HepG2 (cell line): ENCODE measurements at regions not wholly inside any gene's neighbourhood (a gene's known extent, or its start where the extent isn't known, plus 50 kb on each side); places are given as distances from the start of the nearest gene placed in this dataset.

Source experiments
- ATAC-seq: fragments of 200-7000 bp; cut with Tn5 transposase; 3 replicates; pipeline ENCODE4 v1.9.1; 2020; ENCODE audit warnings: mild to moderate bottlenecking, moderate library complexity
- BruUV-seq: library from RNA; stranded (reverse); fragments of 400-500 nt; replicated peaks from 2 replicates; lab custom pipeline; 2021; lab: Mats Ljungman, UMichigan
- CTCF ChIA-PET: fragments of 300-600 bp; formaldehyde crosslinking; extraction: SDS; loops from one replicate; lab custom pipeline; 2021; ENCODE audit warnings: low total read pairs, inconsistent platforms, low intra/inter-chr PET ratio; lab: Yijun Ruan, JAX
- POLR2A ChIA-PET: fragments of 350-600 bp; sonication (Branson Sonifier 250); formaldehyde crosslinking; loops from one replicate; lab custom pipeline; 2020; ENCODE audit warnings: antibody characterized with exemption, inconsistent platforms; lab: Yijun Ruan, JAX
- DNase-seq: peaks from one replicate; pipeline ENCODE4 v3.0.0-alpha.2; 2015; ENCODE audit warnings: low spot score
- FAIRE-seq: peaks from 3 replicates; lab custom pipeline; 2011; peaks lifted over from hg19 to GRCh38; lab: Jason Lieb, UNC
- H2AFZ ChIP-seq: one replicate; pipeline ENCODE4 v1.6.1; 2011; ENCODE audit warnings: low read length, inconsistent platforms
- H3K27ac ChIP-seq: fragments of 300-600 bp; 3 replicates; pipeline ENCODE4 v1.8.0; 2011; ENCODE audit warnings: mixed run types, mild to moderate bottlenecking, mixed read lengths, low read length, inconsistent platforms; ENCODE audit not compliant: insufficient read depth; ENCODE audit errors: extremely low read length
- H3K27me3 ChIP-seq, 2 experiments: fragments of 200-600 bp in 1 of 2; 2 replicates in 1 of 2; 3 replicates in 1 of 2; pipeline versions ENCODE4 v1.6.0 to v1.8.0; 2011; ENCODE audit warnings: low read length in 2 of 2, mild to moderate bottlenecking in 2 of 2, moderate library complexity in 2 of 2, inconsistent platforms in 1 of 2; ENCODE audit not compliant: insufficient read depth in 2 of 2, control insufficient read depth in 1 of 2
- H3K36me3 ChIP-seq, 2 experiments: fragments of 200-600 bp in 1 of 2; replicated peaks in 1 of 2; 2 replicates in 1 of 2; 3 replicates in 1 of 2; pipeline versions ENCODE4 v1.5.1 to v1.8.0; 2011; ENCODE audit warnings: low read length in 2 of 2, inconsistent platforms in 1 of 2; ENCODE audit not compliant: insufficient read depth in 2 of 2, control insufficient read depth in 1 of 2
- H3K4me1 ChIP-seq: 2 replicates; pipeline ENCODE4 v1.5.1; 2012; ENCODE audit warnings: low read length, inconsistent platforms; ENCODE audit not compliant: insufficient read depth
- H3K4me2 ChIP-seq: 2 replicates; pipeline ENCODE4 v1.6.0; 2011; ENCODE audit warnings: low read depth, low read length, inconsistent platforms
- H3K4me3 ChIP-seq, 3 experiments: fragments of 200-600 bp in 1 of 3; sonication (generic), shearing (Covaris generic) in 1 of 3; replicated peaks in 1 of 3; 2 replicates each; pipeline ENCODE4 v1.5.1; 2011 to 2016; ENCODE audit warnings: low read length in 3 of 3, inconsistent platforms in 2 of 3, low read depth in 2 of 3, mild to moderate bottlenecking in 2 of 3, control low read depth in 1 of 3, mixed read lengths in 1 of 3; ENCODE audit not compliant: insufficient read depth in 1 of 3
- H3K79me2 ChIP-seq: one replicate; pipeline ENCODE4 v1.6.1; 2011; ENCODE audit warnings: low read length, inconsistent platforms; ENCODE audit not compliant: insufficient read depth
- H3K9ac ChIP-seq: 2 replicates; pipeline ENCODE4 v1.6.0; 2011; ENCODE audit warnings: mild to moderate bottlenecking, low read depth, low read length, inconsistent platforms; ENCODE audit not compliant: insufficient read depth
- H3K9me3 ChIP-seq: 2 replicates; pipeline ENCODE4 v1.5.1; 2012; ENCODE audit warnings: mild to moderate bottlenecking, low read length
- H4K20me1 ChIP-seq: 2 replicates; pipeline ENCODE4 v1.6.0; 2011; ENCODE audit warnings: inconsistent platforms, mild to moderate bottlenecking, low read length, moderate library complexity; ENCODE audit not compliant: insufficient read depth
- CC2D1A ChIP-seq: sonication (generic); formaldehyde crosslinking; IDR thresholded peaks from 2 replicates; pipeline ENCODE4 v1.8.1; 2023; ENCODE audit warnings: mild to moderate bottlenecking, missing genetic modification reagents
- CEBPB ChIP-seq: IDR thresholded peaks from 2 replicates; pipeline ENCODE4 v1.6.1; 2011; ENCODE audit warnings: low read depth, low read length, improper control_type of control experiment, borderline replicate concordance
- HMGA1 ChIP-seq: sonication (generic); formaldehyde crosslinking; conservative IDR thresholded peaks from 2 replicates; pipeline ENCODE4 v1.4.0; 2020; ENCODE audit warnings: missing genetic modification reagents
- REST ChIP-seq, 2 experiments: IDR thresholded peaks; 2 replicates each; pipeline ENCODE4 v1.6.1; 2011 to 2012; ENCODE audit warnings: low read length in 2 of 2, borderline replicate concordance in 1 of 2, low read depth in 1 of 2, mild to moderate bottlenecking in 1 of 2, moderate library complexity in 1 of 2
- SMYD3 ChIP-seq: sonication (generic); formaldehyde crosslinking; IDR thresholded peaks from 2 replicates; pipeline ENCODE4 v1.8.1; 2023; ENCODE audit warnings: mild to moderate bottlenecking, missing genetic modification reagents
- SNAPC2 ChIP-seq: sonication (generic); formaldehyde crosslinking; IDR thresholded peaks from 2 replicates; pipeline ENCODE4 v1.8.1; 2022; ENCODE audit warnings: mild to moderate bottlenecking, missing genetic modification reagents
- TAF15 ChIP-seq: fragments of 200-400 bp; formaldehyde crosslinking; IDR thresholded peaks from one replicate; pipeline ENCODE4 v1.6.1; 2018; ENCODE audit warnings: mild to moderate bottlenecking, low read depth, low read length; ENCODE audit not compliant: poor library complexity, severe bottlenecking
- ZBTB49 ChIP-seq: sonication (generic); formaldehyde crosslinking; IDR thresholded peaks from 2 replicates; pipeline ENCODE4 v1.4.0; 2020; ENCODE audit warnings: missing genetic modification reagents, borderline replicate concordance
- ZBTB7B ChIP-seq: sonication (generic); formaldehyde crosslinking; IDR thresholded peaks from 2 replicates; pipeline ENCODE4 v1.4.0; 2020; ENCODE audit warnings: missing genetic modification reagents
- ZNF18 ChIP-seq: sonication (generic); formaldehyde crosslinking; IDR thresholded peaks from 2 replicates; pipeline ENCODE4 v1.8.0; 2022; ENCODE audit warnings: mild to moderate bottlenecking, missing genetic modification reagents; ENCODE audit not compliant: insufficient replicate concordance
- whole genome bisulfite sequencing: methylation state at CpG from one replicate; pipeline ENCODE4 v1.1.6; 2017; ENCODE audit warnings: low lambda C conversion rate; 5-methylcytosine and 5-hydroxymethylcytosine counted together
- in situ Hi-C: cut with HindIII; loops from 2 replicates; pipeline ENCODE4 v1.10.0; 2017; ENCODE audit warnings: low pct_unique_long_range_greater_than_20kb; ENCODE audit not compliant: extremely low pct_ligation_motif_present
- intact Hi-C: fragments of 100-400 bp; cut with micrococcal nuclease; formaldehyde crosslinking; loops from one replicate; pipeline ENCODE4 v1.10.0; 2022; ENCODE audit not compliant: unreplicated experiment

GRCh38 chr3:152037297-152037696, 163.9 kb downstream of the SUCNR1 start:
- ChIA-PET POLR2A (no interaction called here), CTCF (no interaction called here)
- Histone ChIP-seq H3K9me3 (peaks cover 7% of the 10 kb centered on the region; the same call in 1 of the 2 replicates), H3K4me1 (no peaks in the 10 kb centered on the region), H3K79me2 (no peaks in the 10 kb centered on the region), H2AFZ (no peak overlapping the region), H3K27ac (no peak overlapping the region), H3K36me3 (no peaks in the 10 kb centered on the region), H4K20me1 (no peaks in the 10 kb centered on the region), H3K9ac (no peak overlapping the region), H3K4me2 (no peak overlapping the region), H3K4me3 (no peak overlapping the region), H3K27me3 (no peaks in the 10 kb centered on the region)
- in situ Hi-C loops (no loop called here), intact Hi-C loops (no loop called here)
- ATAC-seq (no peak), DNase-seq (no peak), FAIRE-seq (no peak)
- TF ChIP-seq CEBPB, result 0 out of 2 replicates have a peak, but pooled peaks have one; percentile 4
- TF ChIP-seq ZNF18 (CRISPR knock-in tag), result no peak
- 1% methylated on average over 2 of the region's 2 CpGs for WGBS
- no TSS peak for BruUV-seq

- H3K79me2 ChIP-seq, result no peaks in the 10 kb centered on the region
- POLR2A ChIA-PET, result no interaction called here
- CTCF ChIA-PET, result no interaction called here
- H3K9me3 ChIP-seq, result peaks cover 7% of the 10 kb centered on the region; the same call in 1 of the 2 replicates
- DNase-seq, result no peak
- BruUV-seq, result no TSS peak
- H3K36me3 ChIP-seq, result no peaks in the 10 kb centered on the region
- FAIRE-seq, result no peak
- H3K27ac ChIP-seq, result no peak overlapping the region
- H3K4me2 ChIP-seq, result no peak overlapping the region
- intact Hi-C loops, result no loop called here
- H3K4me1 ChIP-seq, result no peaks in the 10 kb centered on the region
- no peaks in the 10 kb centered on the region for H3K27me3 ChIP-seq
- no peak overlapping the region for H2AFZ ChIP-seq
- no peak overlapping the region for H3K9ac ChIP-seq
- no peak overlapping the region for H3K4me3 ChIP-seq
- H4K20me1 ChIP-seq, result no peaks in the 10 kb centered on the region
- ATAC-seq, result no peak
- in situ Hi-C loops, result no loop called here
- TF ChIP-seq HMGA1 (CRISPR knock-in tag) (no peak), TAF15 (no peak), ZBTB49 (no peak), REST (IDR thresholded peaks at IDR 0.05; ENCODE audit: borderline replicate concordance in 1 of 2, low read depth in 1 of 2, low read length in 2 of 2) (no peak), CC2D1A (CRISPR knock-in tag) (no peak), SNAPC2 (CRISPR knock-in tag) (no peak), ZBTB7B (CRISPR knock-in tag) (no peak), SMYD3 (CRISPR knock-in tag) (no peak)
These were observed 164.5 kb downstream of the SUCNR1 start for GRCh38 chr3:152037953-152038352.
